ENCODE measurements at regions not wholly inside any gene's neighbourhood (a gene's known extent, or its start where the extent isn't known, plus 50 kb on each side); places are given as distances from the start of the nearest gene placed in this dataset.

DNA sequence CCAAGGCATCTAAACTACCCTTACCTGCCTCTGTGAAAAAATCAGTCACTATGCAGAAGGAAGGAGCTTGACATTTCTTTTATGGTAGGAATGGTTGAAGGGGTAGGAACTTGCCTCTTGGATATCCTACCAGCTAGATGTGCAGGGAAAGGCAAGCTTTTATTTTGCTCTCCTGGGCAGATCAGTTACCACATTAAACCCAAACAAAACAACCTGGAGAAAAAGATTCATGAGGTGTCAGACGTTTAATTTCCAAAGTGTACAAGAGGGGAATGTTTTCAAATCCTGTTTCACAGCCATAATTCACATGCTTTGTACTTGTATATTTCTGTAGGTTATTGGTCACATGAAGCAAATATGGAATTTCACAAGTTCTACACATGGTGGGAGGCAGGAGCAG, 67.0 kb upstream of the IFNG-AS1 start:
- TF ChIP-seq, protein P1, sequence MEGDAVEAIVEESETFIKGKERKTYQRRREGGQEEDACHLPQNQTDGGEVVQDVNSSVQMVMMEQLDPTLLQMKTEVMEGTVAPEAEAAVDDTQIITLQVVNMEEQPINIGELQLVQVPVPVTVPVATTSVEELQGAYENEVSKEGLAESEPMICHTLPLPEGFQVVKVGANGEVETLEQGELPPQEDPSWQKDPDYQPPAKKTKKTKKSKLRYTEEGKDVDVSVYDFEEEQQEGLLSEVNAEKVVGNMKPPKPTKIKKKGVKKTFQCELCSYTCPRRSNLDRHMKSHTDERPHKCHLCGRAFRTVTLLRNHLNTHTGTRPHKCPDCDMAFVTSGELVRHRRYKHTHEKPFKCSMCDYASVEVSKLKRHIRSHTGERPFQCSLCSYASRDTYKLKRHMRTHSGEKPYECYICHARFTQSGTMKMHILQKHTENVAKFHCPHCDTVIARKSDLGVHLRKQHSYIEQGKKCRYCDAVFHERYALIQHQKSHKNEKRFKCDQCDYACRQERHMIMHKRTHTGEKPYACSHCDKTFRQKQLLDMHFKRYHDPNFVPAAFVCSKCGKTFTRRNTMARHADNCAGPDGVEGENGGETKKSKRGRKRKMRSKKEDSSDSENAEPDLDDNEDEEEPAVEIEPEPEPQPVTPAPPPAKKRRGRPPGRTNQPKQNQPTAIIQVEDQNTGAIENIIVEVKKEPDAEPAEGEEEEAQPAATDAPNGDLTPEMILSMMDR (IDR thresholded peaks at IDR 0.05): no peak
- TF ChIP-seq, protein P2, sequence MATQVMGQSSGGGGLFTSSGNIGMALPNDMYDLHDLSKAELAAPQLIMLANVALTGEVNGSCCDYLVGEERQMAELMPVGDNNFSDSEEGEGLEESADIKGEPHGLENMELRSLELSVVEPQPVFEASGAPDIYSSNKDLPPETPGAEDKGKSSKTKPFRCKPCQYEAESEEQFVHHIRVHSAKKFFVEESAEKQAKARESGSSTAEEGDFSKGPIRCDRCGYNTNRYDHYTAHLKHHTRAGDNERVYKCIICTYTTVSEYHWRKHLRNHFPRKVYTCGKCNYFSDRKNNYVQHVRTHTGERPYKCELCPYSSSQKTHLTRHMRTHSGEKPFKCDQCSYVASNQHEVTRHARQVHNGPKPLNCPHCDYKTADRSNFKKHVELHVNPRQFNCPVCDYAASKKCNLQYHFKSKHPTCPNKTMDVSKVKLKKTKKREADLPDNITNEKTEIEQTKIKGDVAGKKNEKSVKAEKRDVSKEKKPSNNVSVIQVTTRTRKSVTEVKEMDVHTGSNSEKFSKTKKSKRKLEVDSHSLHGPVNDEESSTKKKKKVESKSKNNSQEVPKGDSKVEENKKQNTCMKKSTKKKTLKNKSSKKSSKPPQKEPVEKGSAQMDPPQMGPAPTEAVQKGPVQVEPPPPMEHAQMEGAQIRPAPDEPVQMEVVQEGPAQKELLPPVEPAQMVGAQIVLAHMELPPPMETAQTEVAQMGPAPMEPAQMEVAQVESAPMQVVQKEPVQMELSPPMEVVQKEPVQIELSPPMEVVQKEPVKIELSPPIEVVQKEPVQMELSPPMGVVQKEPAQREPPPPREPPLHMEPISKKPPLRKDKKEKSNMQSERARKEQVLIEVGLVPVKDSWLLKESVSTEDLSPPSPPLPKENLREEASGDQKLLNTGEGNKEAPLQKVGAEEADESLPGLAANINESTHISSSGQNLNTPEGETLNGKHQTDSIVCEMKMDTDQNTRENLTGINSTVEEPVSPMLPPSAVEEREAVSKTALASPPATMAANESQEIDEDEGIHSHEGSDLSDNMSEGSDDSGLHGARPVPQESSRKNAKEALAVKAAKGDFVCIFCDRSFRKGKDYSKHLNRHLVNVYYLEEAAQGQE (IDR thresholded peaks at IDR 0.05; ENCODE audit: insufficient read depth in 1 of 2, low read depth in 2 of 2, low read length in 1 of 2): no peak
- TF ChIP-seq POLR2AphosphoS5 (IDR thresholded peaks at IDR 0.05; ENCODE audit: low read depth, low read length) (no peak), SIN3A (IDR thresholded peaks at IDR 0.05; ENCODE audit: borderline replicate concordance, insufficient read depth, low read depth, low read length) (no peak)
